HCT116 (cell line): ENCODE measurements at regions not wholly inside any gene's neighbourhood (a gene's known extent, or its start where the extent isn't known, plus 50 kb on each side); places are given as distances from the start of the nearest gene placed in this dataset.

Experiments used
- ATAC-seq: fragments of 200-7000 bp; cut with Tn5 transposase; 2 replicates; pipeline ENCODE4 v1.9.1; 2020; ENCODE audit warnings: mild to moderate bottlenecking, moderate library complexity
- BruUV-seq: library from RNA; stranded (reverse); fragments of 400-500 nt; replicated peaks from 2 replicates; lab custom pipeline; 2021; lab: Mats Ljungman, UMichigan
- CTCF ChIA-PET: fragments of 300-600 bp; sonication (Branson Sonifier 250); formaldehyde crosslinking; loops from one replicate; lab custom pipeline; 2021; ENCODE audit warnings: antibody characterized with exemption; lab: Charles Lee
- POLR2A ChIA-PET: fragments of 300-600, 350-600 bp; sonication (Branson Sonifier 250); formaldehyde crosslinking; loops from one replicate; lab custom pipeline; 2021; ENCODE audit warnings: antibody characterized with exemption; lab: Charles Lee
- RAD21 ChIA-PET, 2 experiments: fragments of 300-600 bp; sonication (Branson Sonifier 250); formaldehyde crosslinking; loops; one replicate each; lab custom pipeline; 2023; ENCODE audit warnings: low total read pairs in 2 of 2; ENCODE audit not compliant: uncharacterized antibody in 2 of 2, unreplicated experiment in 2 of 2, low non-redundant PET in 1 of 2; lab: Charles Lee
- DNase-seq: peaks from one replicate; pipeline ENCODE4 v3.0.0-alpha.2; 2010; ENCODE audit warnings: low read depth, low spot score
- H2AFZ ChIP-seq: fragments of 200-600 bp; shearing (Covaris generic), sonication (generic); 2 replicates; pipeline ENCODE4 v1.6.1; 2017; ENCODE audit warnings: low read depth, mixed run types, mixed read lengths, antibody characterized with exemption, low read length; ENCODE audit not compliant: poor library complexity, severe bottlenecking
- H3K27ac ChIP-seq: 2 replicates; pipeline ENCODE4 v1.5.1; 2012; ENCODE audit warnings: low read depth, low read length
- H3K27me3 ChIP-seq: fragments of 200-600 bp; sonication (generic); 2 replicates; pipeline ENCODE4 v1.6.1; 2016; ENCODE audit warnings: mixed run types, low read length, mixed read lengths; ENCODE audit not compliant: insufficient read depth
- H3K36me3 ChIP-seq, 2 experiments: fragments of 200-500 bp in 1 of 2; fragments of 200-600 bp in 1 of 2; sonication (Bioruptor generic) in 1 of 2; sonication (generic) in 1 of 2; 2 replicates each; pipeline versions ENCODE4 v1.5.1 to v1.6.1; 2014 to 2016; ENCODE audit warnings: low read length in 2 of 2, inconsistent platforms in 1 of 2, mixed read lengths in 1 of 2, mixed run types in 1 of 2; ENCODE audit not compliant: insufficient read depth in 2 of 2, control insufficient read depth in 1 of 2
- H3K4me1 ChIP-seq, 2 experiments: fragments of 200-600 bp in 1 of 2; sonication (generic) in 1 of 2; 2 replicates each; pipeline versions ENCODE4 v1.5.1 to v1.6.1; 2012 to 2017; ENCODE audit warnings: low read length in 2 of 2, inconsistent platforms in 1 of 2, mild to moderate bottlenecking in 1 of 2, mixed read lengths in 1 of 2, mixed run types in 1 of 2, moderate library complexity in 1 of 2; ENCODE audit not compliant: insufficient read depth in 2 of 2, control insufficient read depth in 1 of 2
- H3K4me2 ChIP-seq: fragments of 200-600 bp; sonication (generic); 2 replicates; pipeline ENCODE4 v1.6.1; 2017; ENCODE audit warnings: mixed run types, low read length, mixed read lengths
- H3K4me3 ChIP-seq, 2 experiments: fragments of 200-600 bp in 1 of 2; sonication (generic) in 1 of 2; replicated peaks in 1 of 2; 2 replicates each; pipeline ENCODE4 v1.5.1; 2011 to 2016; ENCODE audit warnings: low read length in 2 of 2, control low read depth in 1 of 2, low read depth in 1 of 2, mild to moderate bottlenecking in 1 of 2, mixed read lengths in 1 of 2, mixed run types in 1 of 2
- H3K79me2 ChIP-seq: fragments of 200-600 bp; sonication (generic); 2 replicates; pipeline ENCODE4 v1.6.1; 2017; ENCODE audit warnings: mild to moderate bottlenecking, mixed run types, low read length, moderate library complexity, mixed read lengths; ENCODE audit not compliant: insufficient read depth
- H3K9ac ChIP-seq: fragments of 200-600 bp; sonication (generic); 2 replicates; pipeline ENCODE4 v1.6.1; 2016; ENCODE audit warnings: low read length, mixed read lengths
- H3K9me2 ChIP-seq: fragments of 200-600 bp; sonication (generic), shearing (Covaris generic); 2 replicates; pipeline ENCODE4 v1.6.1; 2017; ENCODE audit warnings: mixed run types, mild to moderate bottlenecking, moderate library complexity; ENCODE audit not compliant: insufficient read depth
- H3K9me3 ChIP-seq, 2 experiments: fragments of 200-500 bp in 1 of 2; fragments of 200-600 bp in 1 of 2; sonication (Bioruptor generic) in 1 of 2; sonication (generic) in 1 of 2; 2 replicates each; pipeline ENCODE4 v1.6.1; 2014 to 2017; ENCODE audit warnings: low read length in 2 of 2, mixed read lengths in 2 of 2, inconsistent platforms in 1 of 2, low read depth in 1 of 2, mild to moderate bottlenecking in 1 of 2, mixed run types in 1 of 2, moderate library complexity in 1 of 2; ENCODE audit not compliant: control insufficient read depth in 1 of 2, insufficient read depth in 1 of 2
- H4K20me1 ChIP-seq: fragments of 200-600 bp; sonication (generic), shearing (Covaris generic); 2 replicates; pipeline ENCODE4 v1.6.1; 2017; ENCODE audit warnings: mixed run types, mild to moderate bottlenecking, moderate library complexity; ENCODE audit not compliant: insufficient read depth
- EGR1 ChIP-seq: IDR thresholded peaks from 2 replicates; pipeline ENCODE4 v1.6.1; 2012; ENCODE audit warnings: low read depth
- EZH2phosphoT487 ChIP-seq: fragments of 200-600 bp; IDR thresholded peaks from 2 replicates; pipeline ENCODE4 v1.6.1; 2018; ENCODE audit warnings: antibody characterized with exemption, borderline replicate concordance
- FOSL1 ChIP-seq: IDR thresholded peaks from 2 replicates; pipeline ENCODE4 v1.6.1; 2012; ENCODE audit warnings: low read depth
- JUND ChIP-seq: IDR thresholded peaks from 2 replicates; pipeline ENCODE4 v1.6.1; 2012
- POLR2AphosphoS5 ChIP-seq: IDR thresholded peaks from 2 replicates; pipeline ENCODE4 v1.6.1; 2011; ENCODE audit warnings: mild to moderate bottlenecking, low read depth, low read length, moderate library complexity
- RAD21 ChIP-seq: IDR thresholded peaks from 2 replicates; pipeline ENCODE4 v1.6.1; 2012; ENCODE audit warnings: low read depth, mild to moderate bottlenecking
- REST ChIP-seq: IDR thresholded peaks from 2 replicates; pipeline ENCODE4 v1.6.1; 2012; ENCODE audit warnings: low read depth
- SRF ChIP-seq: IDR thresholded peaks from 2 replicates; pipeline ENCODE4 v1.6.1; 2012; ENCODE audit warnings: low read depth
- ZNF274 ChIP-seq: fragments of 200-500 bp; sonication (Bioruptor generic); IDR thresholded peaks from 2 replicates; pipeline ENCODE4 v1.6.1; 2014; ENCODE audit warnings: mild to moderate bottlenecking, low read depth, low read length, inconsistent platforms
- intact Hi-C: fragments of 100-400 bp; cut with micrococcal nuclease; formaldehyde crosslinking; loops from 2 replicates; pipeline ENCODE4 v1.10.0; 2022
- TF ChIP-seq, protein P1 (sequence below): IDR thresholded peaks from 2 replicates; pipeline ENCODE4 v1.6.1; 2011; ENCODE audit warnings: mild to moderate bottlenecking, low read length, moderate library complexity; ENCODE audit not compliant: insufficient replicate concordance; ENCODE audit errors: extremely low read depth

DNA sequence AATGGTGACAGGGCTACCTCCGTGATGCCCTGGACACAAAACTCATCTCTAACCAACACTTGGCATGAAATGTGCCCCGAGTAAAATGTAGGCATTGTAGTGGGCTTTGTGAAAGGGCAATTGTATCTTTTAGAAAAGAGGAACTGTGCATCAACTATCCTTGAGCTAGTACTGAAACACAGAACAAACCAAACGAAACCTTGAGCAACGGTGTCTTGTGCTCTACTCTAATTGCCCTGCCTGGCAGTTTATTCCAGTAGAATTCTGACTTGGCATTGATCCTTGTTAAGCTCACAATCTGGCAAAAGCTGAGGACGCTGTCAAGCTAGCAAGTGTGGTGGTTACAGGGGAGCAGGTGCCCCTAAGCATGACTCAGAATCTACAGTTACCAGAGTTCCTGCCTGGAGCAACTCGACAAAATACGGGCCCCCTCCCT lies 707.1 kb upstream of the SPRY2 start:
- no peaks in the 10 kb centered on the region for H3K9me2 ChIP-seq
- no peak for ATAC-seq
- ChIA-PET CTCF (no interaction called here), RAD21 (no interaction called here), POLR2A (interaction anchor here (0.7 kb wide), 1 partner anchor 1369 kb away, joined by 3 read pairs; no protein-coding TSS in a partner anchor)
- H3K9me3 ChIP-seq = no peaks in the 10 kb centered on the region; a peak in 1 of 4 replicates
- H3K4me2 ChIP-seq = no peak overlapping the region
- H3K4me1 ChIP-seq = no peaks in the 10 kb centered on the region
- H4K20me1 ChIP-seq = no peaks in the 10 kb centered on the region
- H2AFZ ChIP-seq = no peak overlapping the region
- H3K79me2 ChIP-seq = no peaks in the 10 kb centered on the region
- no peak for DNase-seq
- no peak for TF ChIP-seq EGR1
- TF ChIP-seq POLR2AphosphoS5 = no peak
- no peak for TF ChIP-seq ZNF274
- TF ChIP-seq EZH2phosphoT487 = no peak
- TF ChIP-seq REST = no peak
- TF ChIP-seq RAD21 = no peak
- TF ChIP-seq JUND = no peak
- TF ChIP-seq SRF = no peak
- TF ChIP-seq, protein P1, sequence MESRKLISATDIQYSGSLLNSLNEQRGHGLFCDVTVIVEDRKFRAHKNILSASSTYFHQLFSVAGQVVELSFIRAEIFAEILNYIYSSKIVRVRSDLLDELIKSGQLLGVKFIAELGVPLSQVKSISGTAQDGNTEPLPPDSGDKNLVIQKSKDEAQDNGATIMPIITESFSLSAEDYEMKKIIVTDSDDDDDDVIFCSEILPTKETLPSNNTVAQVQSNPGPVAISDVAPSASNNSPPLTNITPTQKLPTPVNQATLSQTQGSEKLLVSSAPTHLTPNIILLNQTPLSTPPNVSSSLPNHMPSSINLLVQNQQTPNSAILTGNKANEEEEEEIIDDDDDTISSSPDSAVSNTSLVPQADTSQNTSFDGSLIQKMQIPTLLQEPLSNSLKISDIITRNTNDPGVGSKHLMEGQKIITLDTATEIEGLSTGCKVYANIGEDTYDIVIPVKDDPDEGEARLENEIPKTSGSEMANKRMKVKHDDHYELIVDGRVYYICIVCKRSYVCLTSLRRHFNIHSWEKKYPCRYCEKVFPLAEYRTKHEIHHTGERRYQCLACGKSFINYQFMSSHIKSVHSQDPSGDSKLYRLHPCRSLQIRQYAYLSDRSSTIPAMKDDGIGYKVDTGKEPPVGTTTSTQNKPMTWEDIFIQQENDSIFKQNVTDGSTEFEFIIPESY = no peak
- TF ChIP-seq FOSL1 = no peak
- H3K9ac ChIP-seq = no peak overlapping the region
- H3K27me3 ChIP-seq = no peaks in the 10 kb centered on the region
- no peaks in the 10 kb centered on the region for H3K36me3 ChIP-seq
- no peak overlapping the region for H3K4me3 ChIP-seq
- no TSS peak for BruUV-seq
- H3K27ac ChIP-seq = no peak overlapping the region
- intact Hi-C loops = no loop called here
